ENCODE measurements at regions not wholly inside any gene's neighbourhood (a gene's known extent, or its start where the extent isn't known, plus 50 kb on each side); places are given as distances from the start of the nearest gene placed in this dataset.

DNA sequence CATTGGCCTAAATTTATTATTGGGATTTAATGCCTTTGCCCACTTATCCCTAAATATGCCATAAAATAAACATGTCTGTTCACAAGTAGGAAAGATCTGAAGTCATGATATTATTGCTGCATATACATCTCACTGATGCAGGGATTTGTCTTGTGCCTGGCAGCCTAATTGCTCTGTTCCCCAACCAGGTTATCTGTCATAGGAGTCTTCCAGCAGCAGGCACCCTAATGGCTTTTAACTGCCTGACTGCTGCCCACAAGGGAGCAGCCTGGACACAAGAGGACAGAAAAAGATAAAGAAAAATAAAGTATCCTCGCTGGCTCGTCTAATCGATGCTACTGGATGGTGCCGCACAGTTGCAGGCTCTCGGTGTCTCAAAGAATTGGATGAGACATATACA is 337.6 kb upstream of the FAR2 start:
- H3K4me3 ChIP-seq, result no peak overlapping the region
- no peaks in the 10 kb centered on the region for H3K4me1 ChIP-seq (ENCODE audit: control insufficient read depth, insufficient read depth, low read length)
- no peaks in the 10 kb centered on the region for H4K20me1 ChIP-seq (ENCODE audit: control insufficient read depth, insufficient read depth)
- no peaks in the 10 kb centered on the region for H3K36me3 ChIP-seq (ENCODE audit: control insufficient read depth in 2 of 2, insufficient read depth in 2 of 2, low read length in 1 of 2)
- DNase-seq (ENCODE audit: low read depth, low spot score), result no peak
- ChIA-PET CTCF (no interaction called here), SMC1A (ENCODE audit: uncharacterized antibody, unreplicated experiment) (no interaction called here), POLR2A (no interaction called here), RAD21 (ENCODE audit: unreplicated experiment) (no interaction called here)
- H2AFZ ChIP-seq (ENCODE audit: control insufficient read depth, low read depth, low read length), result no peak overlapping the region
- intact Hi-C loops (cut with micrococcal nuclease; ENCODE audit: unreplicated experiment) (no loop called here), in situ Hi-C loops (cut with MboI) (no loop called here)
- TF ChIP-seq NKRF (conservative IDR thresholded peaks at IDR 0.05) (no peak), IKZF1 (conservative IDR thresholded peaks at IDR 0.05) (no peak), ZNF384 (IDR thresholded peaks at IDR 0.05; ENCODE audit: borderline replicate concordance, low read depth, low read length) (no peak), NFYB (IDR thresholded peaks at IDR 0.05; ENCODE audit: insufficient read depth, low read depth, low read length) (no peak), SRF (IDR thresholded peaks at IDR 0.05; ENCODE audit: low read depth in 2 of 2, low read length in 2 of 2) (no peak), ASH2L (IDR thresholded peaks at IDR 0.05; ENCODE audit: borderline replicate concordance, low read depth) (no peak), RFX5 (IDR thresholded peaks at IDR 0.05; ENCODE audit: low read depth, low read length) (no peak), SREBF1 (IDR thresholded peaks at IDR 0.05; ENCODE audit: low read length) (no peak), BMI1 (IDR thresholded peaks at IDR 0.05; ENCODE audit: borderline replicate concordance) (no peak), PKNOX1 (IDR thresholded peaks at IDR 0.05) (no peak), TARDBP (IDR thresholded peaks at IDR 0.05; ENCODE audit: borderline replicate concordance) (no peak), TCF12 (IDR thresholded peaks at IDR 0.05; ENCODE audit: low read depth, low read length) (no peak)
- H3K4me2 ChIP-seq (ENCODE audit: control insufficient read depth, insufficient read depth), result no peak overlapping the region
- no peak for FAIRE-seq
- H3K9me3 ChIP-seq (replicated peaks; ENCODE audit: control insufficient read depth, insufficient read depth, low read length), result no peaks in the 10 kb centered on the region
- no TSS peak for BruUV-seq (replicated peaks)
- 52% methylated on average over 5 of the region's 5 CpGs for WGBS (ENCODE audit: insufficient coverage, insufficient replicate concordance, low lambda C conversion rate, missing lambda C conversion rate)
- no peaks in the 10 kb centered on the region for H3K27me3 ChIP-seq (replicated peaks in 1 of 2; ENCODE audit: control insufficient read depth in 2 of 2, insufficient read depth in 2 of 2, low read length in 1 of 2)
- H3K27ac ChIP-seq (ENCODE audit: control insufficient read depth, insufficient read depth), result no peak overlapping the region
- ATAC-seq, result no peak
- no peak overlapping the region for H3K9ac ChIP-seq (ENCODE audit: control insufficient read depth, insufficient read depth, low read length)
- no peaks in the 10 kb centered on the region for H3K79me2 ChIP-seq (ENCODE audit: control insufficient read depth, insufficient read depth, low read length)
